H9 (cell line): ENCODE measurements at regions not wholly inside any gene's neighbourhood (a gene's known extent, or its start where the extent isn't known, plus 50 kb on each side); places are given as distances from the start of the nearest gene placed in this dataset.

Source experiments
- DNase-seq: peaks from one replicate; pipeline ENCODE4 v3.0.0-alpha.2; 2017
- H2AFZ ChIP-seq: one replicate; pipeline ENCODE4 v1.6.1; 2013; ENCODE audit warnings: mild to moderate bottlenecking, low read length, control low read depth, moderate library complexity
- H2AK5ac ChIP-seq: 2 replicates; pipeline ENCODE4 v1.6.1; 2013; ENCODE audit warnings: low read length, control low read depth, mixed read lengths; ENCODE audit not compliant: insufficient read length
- H2BK120ac ChIP-seq: one replicate; pipeline ENCODE4 v1.6.1; 2013; ENCODE audit warnings: low read depth, mild to moderate bottlenecking, low read length, control low read depth, inconsistent platforms; ENCODE audit not compliant: poor library complexity, severe bottlenecking
- H2BK12ac ChIP-seq: 2 replicates; pipeline ENCODE4 v1.6.1; 2013; ENCODE audit warnings: low read length, control low read depth, mixed read lengths, low read depth; ENCODE audit not compliant: insufficient read length
- H2BK15ac ChIP-seq: 2 replicates; pipeline ENCODE4 v1.6.1; 2013; ENCODE audit warnings: low read depth, low read length, control low read depth
- H2BK20ac ChIP-seq: one replicate; pipeline ENCODE4 v1.6.1; 2013; ENCODE audit warnings: low read depth, mild to moderate bottlenecking, low read length, control low read depth, inconsistent platforms; ENCODE audit not compliant: poor library complexity, severe bottlenecking
- H2BK5ac ChIP-seq: 2 replicates; pipeline ENCODE4 v1.6.1; 2013; ENCODE audit warnings: low read length, control low read depth, mixed read lengths; ENCODE audit not compliant: insufficient read length
- H3K14ac ChIP-seq: 2 replicates; pipeline ENCODE4 v1.6.1; 2013; ENCODE audit warnings: low read length, control low read depth; ENCODE audit not compliant: insufficient read depth
- H3K18ac ChIP-seq: 2 replicates; pipeline ENCODE4 v1.6.1; 2013; ENCODE audit warnings: low read depth, mild to moderate bottlenecking, mixed read lengths, low read length, control low read depth; ENCODE audit not compliant: insufficient read length
- H3K23ac ChIP-seq: 2 replicates; pipeline ENCODE4 v1.6.1; 2013; ENCODE audit warnings: low read length, control low read depth, mixed read lengths, low read depth; ENCODE audit not compliant: insufficient read length
- H3K23me2 ChIP-seq: 2 replicates; pipeline ENCODE4 v1.6.1; 2013; ENCODE audit warnings: low read depth, mild to moderate bottlenecking, mixed read lengths, low read length, control low read depth; ENCODE audit not compliant: insufficient read length, poor library complexity, severe bottlenecking
- H3K27ac ChIP-seq: 2 replicates; pipeline ENCODE4 v1.5.1; 2013; ENCODE audit warnings: low read length, control low read depth, mixed read lengths, low read depth; ENCODE audit not compliant: insufficient read length
- H3K27me3 ChIP-seq: 2 replicates; pipeline ENCODE4 v1.6.1; 2013; ENCODE audit warnings: low read length, control low read depth, inconsistent platforms; ENCODE audit not compliant: insufficient read depth
- H3K4ac ChIP-seq: 2 replicates; pipeline ENCODE4 v1.6.1; 2013; ENCODE audit warnings: low read depth, mild to moderate bottlenecking, control low read depth, inconsistent platforms, low read length, moderate library complexity
- H3K4me1 ChIP-seq: 2 replicates; pipeline ENCODE4 v1.6.1; 2013; ENCODE audit warnings: low read length, control low read depth, inconsistent platforms; ENCODE audit not compliant: insufficient read depth
- H3K4me2 ChIP-seq: 2 replicates; pipeline ENCODE4 v1.6.1; 2013; ENCODE audit warnings: low read length, control low read depth, mixed read lengths; ENCODE audit not compliant: insufficient read length, insufficient read depth
- H3K56ac ChIP-seq: 2 replicates; pipeline ENCODE4 v1.6.1; 2013; ENCODE audit warnings: low read depth, mild to moderate bottlenecking, mixed read lengths, low read length, control low read depth; ENCODE audit not compliant: insufficient read length
- H3K79me1 ChIP-seq: 2 replicates; pipeline ENCODE4 v1.6.1; 2013; ENCODE audit warnings: low read depth, mild to moderate bottlenecking, moderate library complexity, low read length, control low read depth, inconsistent platforms; ENCODE audit not compliant: insufficient read depth, poor library complexity, severe bottlenecking
- H3K79me2 ChIP-seq: 2 replicates; pipeline ENCODE4 v1.6.1; 2013; ENCODE audit warnings: low read length, control low read depth, inconsistent platforms; ENCODE audit not compliant: insufficient read depth
- H3K9ac ChIP-seq: 2 replicates; pipeline ENCODE4 v1.6.1; 2013; ENCODE audit warnings: low read length, control low read depth, mixed read lengths; ENCODE audit not compliant: insufficient read length; ENCODE audit errors: extremely low read depth
- H3K9me3 ChIP-seq: one replicate; pipeline ENCODE4 v1.6.1; 2013; ENCODE audit warnings: low read depth, low read length, inconsistent platforms; ENCODE audit not compliant: control insufficient read depth
- H3T11ph ChIP-seq: one replicate; pipeline ENCODE4 v1.6.1; 2013; ENCODE audit warnings: mild to moderate bottlenecking, low read length, control low read depth, inconsistent platforms
- H4K20me1 ChIP-seq: one replicate; pipeline ENCODE4 v1.6.1; 2013; ENCODE audit not compliant: control insufficient read depth, insufficient read length, insufficient read depth
- H4K5ac ChIP-seq: 2 replicates; pipeline ENCODE4 v1.6.1; 2013; ENCODE audit warnings: low read depth, mild to moderate bottlenecking, mixed read lengths, low read length, control low read depth; ENCODE audit not compliant: insufficient read length
- H4K8ac ChIP-seq: replicated peaks from 2 replicates; pipeline ENCODE4 v1.6.1; 2013; ENCODE audit warnings: low read length, control low read depth, mixed read lengths, low read depth; ENCODE audit not compliant: insufficient read length
- H4K91ac ChIP-seq: 2 replicates; pipeline ENCODE4 v1.6.1; 2013; ENCODE audit warnings: low read depth, mild to moderate bottlenecking, moderate library complexity, mixed read lengths, low read length, control low read depth; ENCODE audit not compliant: insufficient read length
- H3K27ac Mint-ChIP-seq, 3 experiments: 2 replicates in 2 of 3; 3 replicates in 1 of 3; pipeline ENCODE4 v1.8.0; 2020 to 2021; ENCODE audit warnings: mixed read lengths in 3 of 3, mild to moderate bottlenecking in 1 of 3, moderate library complexity in 1 of 3
- H3K27me3 Mint-ChIP-seq: 2 replicates; pipeline ENCODE4 v1.8.0; 2021; ENCODE audit warnings: low read depth, mild to moderate bottlenecking, moderate library complexity, mixed read lengths
- H3K36me3 Mint-ChIP-seq, 3 experiments: 2 replicates in 2 of 3; 3 replicates in 1 of 3; pipeline ENCODE4 v1.8.0; 2020 to 2021; ENCODE audit warnings: low read depth in 3 of 3, mixed read lengths in 3 of 3; ENCODE audit not compliant: insufficient read depth in 1 of 3
- H3K4me1 Mint-ChIP-seq, 2 experiments: 2 replicates each; pipeline ENCODE4 v1.8.0; 2020; ENCODE audit warnings: mixed read lengths in 2 of 2
- H3K4me3 Mint-ChIP-seq, 2 experiments: 2 replicates in 1 of 2; 3 replicates in 1 of 2; pipeline ENCODE4 v1.8.0; 2020 to 2021; ENCODE audit warnings: mild to moderate bottlenecking in 2 of 2, mixed read lengths in 2 of 2, moderate library complexity in 1 of 2
- H3K9me3 Mint-ChIP-seq, 2 experiments: 2 replicates in 1 of 2; 3 replicates in 1 of 2; pipeline ENCODE4 v1.8.0; 2020; ENCODE audit warnings: mild to moderate bottlenecking in 2 of 2, mixed read lengths in 2 of 2, moderate library complexity in 1 of 2
- WGBS: extraction: QIAGEN DNeasy Blood & Tissue Kit; methylation state at CpG from one replicate; pipeline ENCODE4 v1.1.7; 2013; ENCODE audit warnings: missing lambda C conversion rate, low lambda C conversion rate, mixed read lengths; ENCODE audit not compliant: insufficient read length; ENCODE audit errors: extremely low coverage; 5-methylcytosine and 5-hydroxymethylcytosine counted together
- TF ChIP-seq, protein P1 (sequence below): fragments of 200-600 bp; sonication (generic); conservative IDR thresholded peaks from 3 replicates; pipeline ENCODE4 v1.8.0; 2021; ENCODE audit warnings: antibody characterized with exemption, mild to moderate bottlenecking

DNA sequence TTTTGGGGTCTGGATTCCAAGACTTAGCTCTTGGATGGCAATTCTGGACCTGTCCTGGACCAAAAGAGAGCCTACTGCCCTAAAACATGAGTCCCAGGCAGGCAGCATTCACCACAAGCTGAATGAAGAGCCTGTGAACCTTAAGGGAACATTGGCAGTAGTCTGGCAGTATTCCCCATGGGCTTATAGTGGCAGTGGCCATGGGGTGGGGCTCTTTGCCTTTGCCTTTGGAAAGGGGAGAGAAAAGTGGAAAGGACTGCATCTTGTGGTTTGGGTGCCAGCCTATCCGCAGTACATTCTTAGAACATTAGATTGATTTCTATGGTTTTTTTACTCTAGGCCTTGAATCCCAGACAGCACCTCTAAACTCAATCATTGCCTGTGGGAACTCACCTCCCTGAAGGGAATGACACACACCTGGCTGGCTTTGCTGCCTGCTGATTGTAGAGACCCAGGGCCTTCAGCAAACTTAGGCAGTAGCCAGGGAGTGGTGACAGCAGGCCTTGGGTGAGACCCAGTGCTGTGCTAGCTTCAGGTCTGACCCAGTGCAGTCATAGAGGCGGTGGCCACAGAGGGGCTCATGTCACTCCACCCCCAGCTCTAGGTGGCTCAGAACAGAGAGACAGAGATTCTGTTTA is 216.3 kb downstream of the CETN3 start:
- H3K9ac ChIP-seq = no peak overlapping the region
- H2BK120ac ChIP-seq = no peak overlapping the region
- H3K27me3 ChIP-seq = no peaks in the 10 kb centered on the region
- no peak overlapping the region for H3K23ac ChIP-seq
- Mint-ChIP-seq H3K9me3 (no peaks in the 10 kb centered on the region), H3K36me3 (no peaks in the 10 kb centered on the region; a peak in 1 of 7 replicates), H3K4me3 (no peak overlapping the region), H3K27me3 (no peaks in the 10 kb centered on the region), H3K27ac (peak overlapping the region in 1 of 3 experiments; percentile 49; a peak in 2 of 7 replicates), H3K4me1 (peaks cover 5 to 8% of the 10 kb centered on the region in 2 experiments)
- no peak overlapping the region for H2BK12ac ChIP-seq
- no peak overlapping the region for H3K14ac ChIP-seq
- no peak overlapping the region for H3K18ac ChIP-seq
- WGBS = no CpG with 5 or more reads among the region's 2 CpGs
- no peak overlapping the region for H3K56ac ChIP-seq
- H2BK20ac ChIP-seq = no peak overlapping the region
- no peaks in the 10 kb centered on the region for H3K9me3 ChIP-seq
- H4K5ac ChIP-seq = no peak overlapping the region
- no peak overlapping the region for H2BK5ac ChIP-seq
- no peak overlapping the region for H3K4me2 ChIP-seq
- H3K27ac ChIP-seq = no peak overlapping the region
- H3K4ac ChIP-seq = no peak overlapping the region
- no peaks in the 10 kb centered on the region for H3K79me2 ChIP-seq
- H3T11ph ChIP-seq = no peak overlapping the region
- H2AFZ ChIP-seq = no peak overlapping the region
- peaks cover 2% of the 10 kb centered on the region for H3K79me1 ChIP-seq
- H4K91ac ChIP-seq = no peak overlapping the region
- no peak overlapping the region for H4K8ac ChIP-seq
- no peaks in the 10 kb centered on the region for H3K4me1 ChIP-seq
- no peak for DNase-seq
- H2BK15ac ChIP-seq = no peak overlapping the region
- no peaks in the 10 kb centered on the region for H3K23me2 ChIP-seq
- TF ChIP-seq, protein P1, sequence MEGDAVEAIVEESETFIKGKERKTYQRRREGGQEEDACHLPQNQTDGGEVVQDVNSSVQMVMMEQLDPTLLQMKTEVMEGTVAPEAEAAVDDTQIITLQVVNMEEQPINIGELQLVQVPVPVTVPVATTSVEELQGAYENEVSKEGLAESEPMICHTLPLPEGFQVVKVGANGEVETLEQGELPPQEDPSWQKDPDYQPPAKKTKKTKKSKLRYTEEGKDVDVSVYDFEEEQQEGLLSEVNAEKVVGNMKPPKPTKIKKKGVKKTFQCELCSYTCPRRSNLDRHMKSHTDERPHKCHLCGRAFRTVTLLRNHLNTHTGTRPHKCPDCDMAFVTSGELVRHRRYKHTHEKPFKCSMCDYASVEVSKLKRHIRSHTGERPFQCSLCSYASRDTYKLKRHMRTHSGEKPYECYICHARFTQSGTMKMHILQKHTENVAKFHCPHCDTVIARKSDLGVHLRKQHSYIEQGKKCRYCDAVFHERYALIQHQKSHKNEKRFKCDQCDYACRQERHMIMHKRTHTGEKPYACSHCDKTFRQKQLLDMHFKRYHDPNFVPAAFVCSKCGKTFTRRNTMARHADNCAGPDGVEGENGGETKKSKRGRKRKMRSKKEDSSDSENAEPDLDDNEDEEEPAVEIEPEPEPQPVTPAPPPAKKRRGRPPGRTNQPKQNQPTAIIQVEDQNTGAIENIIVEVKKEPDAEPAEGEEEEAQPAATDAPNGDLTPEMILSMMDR = peak; percentile 31; the same call in 2 of the 3 replicates
- H2AK5ac ChIP-seq = no peak overlapping the region
- no peaks in the 10 kb centered on the region for H4K20me1 ChIP-seq
